HG03039 (cell line): ENCODE measurements at regions not wholly inside any gene's neighbourhood (a gene's known extent, or its start where the extent isn't known, plus 50 kb on each side); places are given as distances from the start of the nearest gene placed in this dataset.

ENCODE experiments used
- ATAC-seq: cut with Tn5 transposase; IDR thresholded peaks from one replicate; pipeline ENCODE4 v1.9.1; 2021; ENCODE audit warnings: mild to moderate bottlenecking, moderate library complexity; ENCODE audit not compliant: unreplicated experiment

DNA sequence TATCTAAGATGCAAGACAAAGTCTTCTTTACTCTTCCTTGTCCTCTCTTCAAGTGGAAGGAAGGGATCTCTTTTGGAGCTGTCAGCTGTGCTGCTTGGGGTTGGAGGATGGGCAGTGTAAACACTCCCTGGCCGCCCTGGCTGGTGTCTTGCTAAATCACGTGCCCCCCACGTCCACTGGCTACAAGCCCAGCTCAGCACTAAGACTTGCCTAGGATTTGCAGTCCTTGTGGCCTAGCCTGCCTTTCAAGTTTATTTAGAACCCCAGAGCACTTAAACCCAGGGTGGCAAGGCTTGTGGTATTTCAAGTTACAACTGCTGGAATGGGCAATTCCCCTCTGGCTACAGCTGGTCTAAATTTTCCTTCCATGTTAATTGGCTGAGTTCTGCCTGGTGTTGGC lies 272.4 kb upstream of the MYO3A start:
- no peak for ATAC-seq

DNA sequence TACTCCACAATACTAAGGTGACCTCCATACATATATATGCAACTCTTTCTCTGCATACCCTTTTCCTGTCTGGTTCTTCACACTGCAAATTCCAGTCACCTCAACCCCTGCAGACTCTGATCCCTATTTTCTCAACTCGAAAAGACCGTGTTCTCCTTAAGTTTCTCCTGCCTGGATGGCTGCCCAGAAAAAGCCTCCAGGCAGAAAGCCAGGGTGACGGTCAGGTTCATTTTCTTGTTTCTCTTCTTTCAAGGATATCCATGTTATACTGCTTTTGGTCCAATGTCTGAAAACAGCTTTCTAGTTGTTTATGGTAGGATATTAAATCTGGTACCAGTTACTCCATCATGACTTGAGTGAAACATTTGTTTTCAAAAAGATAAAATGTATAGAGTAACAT lies 267.8 kb upstream of the MYO3A start:
- no peak for ATAC-seq

DNA sequence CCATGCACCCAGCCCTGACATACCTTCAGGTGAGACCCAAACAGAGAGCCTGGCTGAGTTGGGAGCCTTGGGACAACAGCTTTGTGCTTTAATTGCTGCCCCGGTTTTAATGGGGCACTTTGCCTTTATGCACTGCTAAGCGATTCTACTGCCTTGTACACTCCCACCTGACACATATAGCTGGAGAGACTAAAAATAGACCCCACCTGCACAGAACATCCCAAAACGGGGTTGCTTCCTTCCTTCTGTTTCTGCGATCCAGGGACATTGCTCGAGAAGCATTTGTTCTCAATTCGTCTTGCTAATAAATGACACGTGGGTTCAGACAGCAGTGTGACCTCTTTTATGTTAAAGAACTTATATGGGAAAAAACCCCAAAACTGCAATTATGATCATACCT lies 258.8 kb upstream of the MYO3A start:
- ATAC-seq = no peak

DNA sequence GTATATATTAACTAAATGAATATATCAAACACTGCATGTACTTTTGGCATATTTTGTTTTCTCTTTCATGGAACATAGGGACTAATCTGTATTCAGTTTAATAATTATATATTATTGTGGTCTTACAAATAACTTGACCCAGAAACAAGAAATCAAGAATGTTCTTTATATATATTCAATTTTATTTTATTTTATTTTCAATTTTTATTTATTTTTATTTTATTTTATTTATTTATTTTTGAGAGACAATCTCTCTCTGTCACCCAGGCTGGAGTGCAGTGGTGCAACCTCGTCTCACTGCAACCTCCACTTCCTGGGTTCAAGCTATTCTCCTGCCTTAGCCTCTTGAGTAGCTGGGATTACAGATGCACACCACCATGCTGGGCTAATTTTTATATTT lies 258.4 kb upstream of the MYO3A start:
- ATAC-seq = no peak

DNA sequence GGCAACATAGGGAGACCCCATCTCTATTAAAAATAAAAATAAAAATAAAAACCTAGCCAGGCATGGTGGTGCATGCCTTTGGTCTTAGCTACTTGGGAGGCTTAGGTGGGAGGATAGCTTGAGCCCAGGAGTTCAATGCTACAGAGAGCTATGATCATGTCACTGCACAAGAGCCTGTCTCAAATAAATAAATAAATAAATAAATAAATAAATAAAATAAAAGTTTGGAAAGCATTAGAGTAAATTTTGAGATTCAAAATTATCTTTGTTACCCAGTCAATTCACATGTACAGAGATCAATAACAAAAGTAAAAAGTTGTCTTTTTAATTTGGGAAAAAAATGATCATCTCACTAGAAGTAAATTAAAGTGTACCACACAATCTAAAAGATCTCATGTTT lies 255.8 kb upstream of the MYO3A start:
- no peak for ATAC-seq

DNA sequence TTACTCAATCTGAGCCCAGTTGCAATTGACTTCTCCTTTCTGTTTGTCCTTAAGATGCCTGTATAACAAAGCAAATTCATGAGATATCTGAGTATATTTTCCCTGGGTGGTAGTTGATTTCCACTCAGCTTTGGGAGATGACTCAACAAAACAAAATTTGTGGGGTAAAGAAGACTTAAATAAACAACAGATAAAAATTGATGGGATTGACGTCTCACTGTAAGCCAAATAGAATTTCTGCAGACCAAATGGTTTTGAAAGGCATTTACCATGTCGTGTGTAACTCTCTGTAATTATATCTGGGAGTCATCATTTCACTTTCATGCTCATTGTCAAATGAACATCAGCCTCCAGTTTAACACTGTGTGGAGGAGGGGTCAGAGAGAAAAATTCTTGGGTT lies 255.4 kb upstream of the MYO3A start:
- no peak for ATAC-seq

DNA sequence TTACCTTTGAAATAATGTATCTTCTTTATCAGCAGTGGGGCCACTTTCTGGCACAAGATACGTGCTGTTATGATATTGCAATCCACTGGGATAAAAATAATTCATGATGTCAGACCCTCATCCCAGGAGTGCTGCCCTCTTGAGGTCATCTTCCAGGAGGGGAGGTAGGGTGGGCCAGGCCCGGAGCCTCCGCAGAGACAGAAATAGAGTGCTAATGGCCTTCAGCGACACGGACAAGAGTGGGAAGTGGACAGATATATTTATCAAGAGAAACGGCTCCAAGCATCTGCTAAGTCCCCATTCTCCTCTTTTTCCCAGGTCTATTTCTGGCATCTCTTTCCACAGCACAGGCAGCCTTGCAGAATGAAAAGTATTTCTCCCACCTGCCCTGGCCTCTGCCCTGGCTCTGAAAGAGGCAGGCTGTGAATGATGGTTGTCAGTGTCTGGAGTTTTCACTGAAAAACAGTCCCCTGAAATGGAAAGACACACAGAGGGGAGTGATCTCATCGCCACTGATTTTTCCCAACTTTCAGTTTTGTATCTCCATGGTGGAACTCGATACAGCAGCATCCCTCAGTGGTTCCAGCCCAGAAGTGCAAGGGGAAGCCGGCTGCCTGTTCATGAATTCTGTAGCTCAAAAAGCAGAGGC lies 251.7 kb upstream of the MYO3A start:
- ATAC-seq = no peak

DNA sequence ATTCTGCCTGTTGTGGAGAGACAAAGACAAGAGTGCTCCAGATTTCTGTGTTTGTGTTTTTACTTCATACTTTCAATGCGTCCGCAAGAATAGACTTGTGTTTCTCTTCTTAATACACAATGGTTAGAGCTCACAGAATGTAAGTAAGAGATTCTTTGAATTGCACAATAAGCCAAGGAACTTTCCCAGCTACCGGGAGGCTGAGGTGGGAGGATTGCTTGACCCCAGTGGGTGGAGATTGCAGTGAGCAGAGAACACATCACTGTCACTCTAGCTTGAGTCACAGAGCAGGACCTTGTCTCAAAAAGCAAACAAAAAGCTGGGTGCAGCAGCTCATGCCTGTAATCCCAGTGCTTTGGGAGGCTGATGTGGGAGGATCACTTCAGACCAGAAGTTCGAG lies 250.7 kb upstream of the MYO3A start:
- ATAC-seq = no peak

DNA sequence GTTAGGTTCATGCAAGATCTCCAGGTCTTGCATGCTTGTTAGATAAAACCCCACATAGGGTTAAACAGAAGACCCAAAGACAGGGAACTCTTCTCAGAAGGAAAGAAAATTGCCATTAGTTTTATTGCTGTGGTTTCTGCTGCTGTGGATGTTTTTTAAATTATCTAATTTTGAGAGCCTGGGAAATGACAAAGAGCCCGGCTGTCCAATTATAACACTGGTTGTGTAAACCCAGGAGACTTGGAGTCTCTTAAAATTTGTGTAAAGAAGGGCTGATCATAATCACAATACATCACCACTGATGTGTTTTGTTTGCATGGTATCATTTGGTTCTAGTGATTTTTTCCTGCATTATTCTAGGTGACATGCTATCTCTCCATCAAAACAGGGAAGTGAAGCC lies 246.5 kb upstream of the MYO3A start:
- no peak for ATAC-seq

DNA sequence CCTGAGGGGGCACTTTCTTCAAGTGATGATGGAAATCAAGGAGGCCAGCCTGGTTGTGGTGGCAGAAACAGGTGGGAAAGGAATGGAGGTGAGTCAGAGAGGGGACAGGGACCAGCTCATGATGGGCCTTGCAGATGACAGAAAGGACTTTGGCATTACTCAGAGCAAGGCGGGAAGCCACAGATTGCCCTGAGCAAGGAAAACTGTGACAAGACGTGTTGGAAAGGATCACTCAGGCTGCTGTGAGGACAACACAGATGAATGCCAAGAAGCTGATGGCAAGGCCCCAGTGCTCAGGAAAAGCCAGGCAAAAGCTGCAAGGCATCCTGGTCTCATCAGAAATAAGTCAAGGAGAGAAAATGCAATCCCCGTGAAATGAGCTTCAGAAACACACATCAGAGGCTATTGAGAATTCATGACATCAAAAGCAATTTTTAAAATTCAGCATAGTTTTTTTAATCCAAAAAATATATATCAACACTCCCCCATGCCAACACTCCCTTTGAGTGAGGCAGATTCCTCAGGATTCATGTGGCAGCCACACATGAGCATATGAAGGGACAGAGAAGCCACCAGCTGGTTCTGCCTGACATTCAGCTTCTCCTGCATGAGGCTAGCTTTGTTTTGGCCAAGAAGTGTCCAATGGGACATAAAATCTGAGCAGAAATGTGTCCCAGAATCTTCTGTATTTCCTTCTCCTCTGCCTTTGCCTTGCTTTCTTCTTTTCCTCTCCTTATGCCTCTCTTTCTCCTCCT lies 244.5 kb upstream of the MYO3A start:
- ATAC-seq = no peak

DNA sequence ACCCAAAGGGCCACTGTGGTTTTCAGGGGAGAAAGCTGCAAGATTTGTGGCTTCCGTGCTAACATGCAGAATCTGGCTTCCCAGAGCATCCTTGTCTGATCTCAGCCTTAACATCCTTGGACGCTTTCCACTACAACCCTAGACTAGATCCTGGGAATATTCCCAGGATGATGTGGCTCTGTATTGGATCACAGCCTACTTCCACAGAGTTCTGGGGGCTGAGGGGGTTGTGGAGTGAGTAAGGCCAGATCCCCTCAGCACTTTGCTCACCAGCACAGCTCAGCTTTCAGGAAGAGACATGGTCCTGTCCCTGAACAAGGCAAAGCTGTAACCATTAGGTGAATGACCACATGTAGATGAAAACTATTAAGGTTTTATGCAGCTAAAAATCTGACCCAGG lies 241.3 kb upstream of the MYO3A start:
- no peak for ATAC-seq

DNA sequence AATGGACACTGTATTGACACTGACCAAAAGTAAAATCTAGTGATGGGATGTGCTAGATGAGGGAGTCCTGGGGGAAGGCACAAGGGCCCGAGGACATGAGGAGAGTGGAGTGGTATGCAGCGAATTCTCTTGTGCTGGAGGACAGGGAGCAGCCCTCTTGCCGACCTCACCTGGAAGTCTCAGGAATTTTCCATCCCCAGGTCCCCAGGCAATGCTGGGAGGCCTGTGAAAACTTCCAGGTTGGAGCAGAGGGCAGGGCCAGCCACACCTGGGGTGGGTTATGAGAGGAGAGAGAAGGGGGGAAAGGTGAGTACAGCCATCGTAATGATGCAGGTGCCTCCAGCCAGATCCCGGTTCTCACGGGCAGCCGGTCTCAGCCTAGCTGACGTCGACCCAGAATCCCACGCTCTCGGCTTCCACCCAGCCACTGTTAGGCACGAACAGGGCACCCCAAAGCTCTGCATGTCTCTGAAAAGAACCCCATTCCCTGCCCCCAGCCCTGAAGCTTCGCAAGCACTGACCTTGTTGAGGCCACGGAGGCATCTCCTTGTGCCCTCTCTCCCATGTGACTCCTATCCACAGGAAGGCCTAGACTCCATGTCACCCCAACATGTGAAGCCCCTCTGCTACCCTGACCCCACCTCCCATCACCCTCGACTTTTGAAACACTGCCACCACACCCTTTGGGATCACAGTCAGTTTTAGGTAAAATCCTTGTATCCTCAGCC lies 239.7 kb upstream of the MYO3A start:
- ATAC-seq = no peak

DNA sequence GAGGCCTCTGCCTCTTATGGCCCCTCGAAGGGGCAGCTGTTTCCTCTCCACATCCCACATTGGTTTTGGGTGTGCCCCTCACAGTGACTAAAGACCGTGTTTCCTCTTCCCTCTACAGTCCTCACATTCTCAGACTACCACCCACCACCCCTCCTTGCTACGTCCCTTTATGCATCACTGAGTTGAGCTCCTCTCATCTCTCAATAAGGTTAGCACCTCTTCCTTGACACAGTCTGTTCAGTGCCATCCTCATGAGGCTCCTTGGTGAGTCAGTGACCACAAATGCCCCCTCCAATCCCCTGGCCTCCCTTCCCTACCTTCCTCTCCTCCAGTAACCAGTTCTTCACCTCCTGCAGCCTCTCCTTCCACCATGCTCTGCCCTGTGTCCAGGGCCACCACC lies 239.1 kb upstream of the MYO3A start:
- no peak for ATAC-seq

DNA sequence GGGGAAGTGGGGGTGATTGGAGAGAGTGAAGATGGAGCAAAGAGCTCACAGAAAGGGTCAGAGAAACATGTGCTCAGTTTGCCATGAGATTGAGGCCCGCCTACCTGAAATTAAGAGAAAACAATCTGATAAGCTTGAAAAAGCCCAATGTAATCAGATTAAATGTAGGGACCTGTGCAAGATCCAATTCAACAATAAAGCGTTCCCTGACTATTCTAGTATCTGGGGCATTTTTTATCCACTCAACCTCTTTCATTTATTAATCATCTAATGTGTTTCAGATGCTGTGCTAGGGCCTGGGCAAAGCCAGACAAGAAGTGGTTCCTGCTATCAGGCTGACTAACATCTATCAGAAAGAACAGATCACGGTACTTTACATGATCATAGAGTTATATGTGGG lies 238.4 kb upstream of the MYO3A start:
- ATAC-seq = no peak

DNA sequence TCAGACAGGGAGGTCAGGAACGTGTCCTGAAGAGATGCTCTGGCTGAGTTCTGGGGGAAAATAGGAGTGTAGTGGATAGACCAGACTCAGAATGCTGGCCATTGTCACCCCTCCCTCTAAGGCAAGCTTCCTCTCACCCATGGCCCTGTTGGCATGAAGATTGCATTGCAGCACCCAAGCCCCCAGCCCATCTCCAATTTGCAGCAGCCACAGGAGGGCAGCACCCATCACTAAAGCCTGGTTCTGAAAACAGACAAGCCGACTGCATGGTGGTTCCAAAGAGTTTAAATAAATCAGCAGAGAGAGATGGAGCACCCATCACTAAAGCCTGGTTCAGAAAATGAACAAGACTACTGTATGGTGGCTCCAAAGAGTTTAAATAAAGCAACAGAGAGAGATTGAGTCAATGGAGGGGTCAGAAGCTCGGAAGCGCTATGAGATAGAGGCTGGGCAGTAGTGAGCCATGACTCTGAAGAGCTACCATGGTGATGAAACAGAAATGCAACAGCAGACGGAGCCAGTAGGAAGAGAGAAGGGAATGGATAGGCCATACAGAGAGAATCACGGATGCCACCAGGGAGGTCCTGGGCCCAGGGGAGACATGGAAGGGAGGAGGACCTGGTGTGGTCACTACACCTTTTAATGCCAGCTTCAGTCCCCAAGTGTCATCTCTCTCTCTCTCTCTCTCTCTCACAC lies 237.9 kb upstream of the MYO3A start:
- ATAC-seq = no peak

DNA sequence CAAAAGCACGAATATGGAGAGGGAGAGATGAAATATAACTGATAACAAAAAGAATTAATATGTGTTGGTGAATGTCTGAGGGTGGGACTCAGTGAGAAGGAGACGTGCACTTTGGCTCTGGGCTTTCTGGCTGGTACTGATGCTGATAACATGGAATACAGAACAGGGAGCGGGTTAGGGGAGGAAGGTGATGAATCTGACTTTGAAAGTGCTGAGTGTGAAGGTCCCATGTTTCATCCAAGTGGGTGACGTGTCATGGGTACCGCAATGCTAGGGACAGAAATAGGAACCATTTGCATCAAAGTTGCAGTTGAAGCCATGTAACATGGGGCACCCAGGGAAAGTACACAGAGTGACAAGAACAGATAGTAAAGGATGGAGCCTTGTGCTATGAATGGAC lies 236.6 kb upstream of the MYO3A start:
- ATAC-seq = no peak

DNA sequence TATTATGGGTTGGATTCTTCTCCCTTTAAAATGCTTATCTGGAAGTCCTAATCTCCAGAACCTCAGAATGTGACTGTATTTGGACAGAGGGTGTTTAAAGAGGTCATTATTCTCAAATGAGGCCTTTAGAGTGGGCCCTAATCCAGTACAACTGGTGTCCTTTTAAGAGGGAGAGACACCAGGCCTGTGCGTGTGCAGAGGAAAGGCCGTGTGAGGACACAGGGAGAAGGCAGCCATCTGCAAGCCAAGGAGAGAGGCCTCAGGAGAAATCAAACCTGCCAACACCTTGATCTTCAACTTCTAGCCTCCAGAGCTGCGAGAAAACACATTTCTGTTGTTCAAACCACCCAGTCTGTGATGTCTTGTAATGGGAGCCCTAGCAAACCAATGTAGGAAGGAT lies 235.4 kb upstream of the MYO3A start:
- ATAC-seq = no peak

DNA sequence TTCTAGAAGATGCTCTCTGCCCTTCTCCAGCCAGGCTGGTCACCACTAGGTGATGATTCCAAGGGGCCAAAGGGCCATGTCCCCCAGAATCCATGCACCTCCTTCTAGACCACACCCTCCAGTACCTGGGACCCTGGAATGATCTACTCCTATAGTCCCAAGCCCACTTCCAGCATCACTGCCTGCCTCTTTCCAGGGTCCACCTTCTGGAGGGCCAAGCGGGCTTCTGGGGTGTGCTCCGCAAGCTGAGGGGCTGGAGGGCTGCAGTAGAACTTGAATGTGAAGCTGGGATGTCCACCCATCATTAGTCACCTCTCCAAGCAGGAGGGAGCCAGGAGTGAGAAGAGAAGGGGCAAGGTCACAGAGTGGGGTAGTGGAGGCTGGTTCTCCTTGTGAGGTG lies 234.4 kb upstream of the MYO3A start:
- no peak for ATAC-seq

DNA sequence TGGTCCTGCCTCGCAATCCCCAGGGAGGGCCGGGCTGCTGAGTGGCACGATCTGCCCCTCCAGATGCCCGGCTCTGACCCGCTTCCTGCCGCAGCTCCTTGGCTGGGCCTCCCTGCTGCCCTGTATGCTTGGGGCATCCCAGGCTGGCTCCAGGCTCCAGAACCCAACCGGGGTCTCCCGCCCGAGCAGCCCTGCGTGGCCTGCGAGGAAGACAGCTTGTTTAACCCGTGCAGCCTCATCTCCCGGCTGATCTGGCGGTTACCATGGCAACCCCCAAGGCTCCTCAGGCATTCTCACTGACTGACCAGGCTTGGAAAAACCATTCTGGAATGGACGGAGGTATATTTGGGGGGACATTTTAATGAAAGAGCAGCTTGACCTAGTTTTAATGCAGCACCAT lies 232.4 kb upstream of the MYO3A start:
- no peak for ATAC-seq

DNA sequence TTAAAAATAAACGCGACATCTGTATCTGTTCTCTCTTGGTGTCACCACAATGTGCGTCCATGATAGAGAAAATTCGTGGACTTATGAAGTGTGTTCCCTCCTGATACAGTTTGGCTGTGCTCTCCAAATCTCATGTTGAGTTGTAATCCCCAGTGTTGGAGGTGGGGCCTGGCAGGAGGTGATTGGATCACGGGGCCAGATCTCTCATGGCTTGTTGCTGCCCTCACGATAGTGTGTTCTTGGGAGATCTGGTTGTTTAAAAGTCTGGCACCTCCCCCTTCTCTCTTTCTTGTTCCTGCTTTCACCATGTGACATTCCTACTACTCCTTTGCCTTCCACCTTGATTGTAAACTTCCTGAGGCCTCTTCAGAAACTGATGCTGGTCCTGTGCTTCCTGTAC lies 229.4 kb upstream of the MYO3A start:
- no peak for ATAC-seq

DNA sequence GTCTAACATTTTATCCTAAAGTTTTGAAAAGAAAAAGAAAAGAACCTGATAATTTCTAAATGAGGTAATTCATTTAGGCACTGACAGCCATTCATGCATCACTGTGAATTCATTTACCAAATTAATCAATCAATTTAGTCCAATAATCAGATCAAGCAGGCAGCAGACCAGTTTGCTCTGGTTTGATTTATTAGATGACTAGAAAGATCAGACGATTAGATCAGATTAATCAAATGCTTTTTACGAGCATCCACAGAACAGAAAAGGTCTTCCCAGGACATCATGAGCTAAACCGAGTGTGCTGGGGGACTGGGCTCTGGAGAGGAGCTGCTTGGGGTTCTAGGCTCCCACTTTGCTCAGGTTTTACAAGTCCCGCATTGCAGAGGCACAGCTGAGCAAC lies 226.5 kb upstream of the MYO3A start:
- ATAC-seq = no peak
